GM19239 (cell line): ENCODE measurements at regions not wholly inside any gene's neighbourhood (a gene's known extent, or its start where the extent isn't known, plus 50 kb on each side); places are given as distances from the start of the nearest gene placed in this dataset.

Experiments used
- DNase-seq: peaks from one replicate; pipeline ENCODE4 v3.0.0; 2011; ENCODE audit warnings: low spot score; ENCODE audit not compliant: insufficient read length
- FAIRE-seq: peaks from 2 replicates; lab custom pipeline; 2011; peaks lifted over from hg19 to GRCh38; lab: Jason Lieb, UNC

DNA sequence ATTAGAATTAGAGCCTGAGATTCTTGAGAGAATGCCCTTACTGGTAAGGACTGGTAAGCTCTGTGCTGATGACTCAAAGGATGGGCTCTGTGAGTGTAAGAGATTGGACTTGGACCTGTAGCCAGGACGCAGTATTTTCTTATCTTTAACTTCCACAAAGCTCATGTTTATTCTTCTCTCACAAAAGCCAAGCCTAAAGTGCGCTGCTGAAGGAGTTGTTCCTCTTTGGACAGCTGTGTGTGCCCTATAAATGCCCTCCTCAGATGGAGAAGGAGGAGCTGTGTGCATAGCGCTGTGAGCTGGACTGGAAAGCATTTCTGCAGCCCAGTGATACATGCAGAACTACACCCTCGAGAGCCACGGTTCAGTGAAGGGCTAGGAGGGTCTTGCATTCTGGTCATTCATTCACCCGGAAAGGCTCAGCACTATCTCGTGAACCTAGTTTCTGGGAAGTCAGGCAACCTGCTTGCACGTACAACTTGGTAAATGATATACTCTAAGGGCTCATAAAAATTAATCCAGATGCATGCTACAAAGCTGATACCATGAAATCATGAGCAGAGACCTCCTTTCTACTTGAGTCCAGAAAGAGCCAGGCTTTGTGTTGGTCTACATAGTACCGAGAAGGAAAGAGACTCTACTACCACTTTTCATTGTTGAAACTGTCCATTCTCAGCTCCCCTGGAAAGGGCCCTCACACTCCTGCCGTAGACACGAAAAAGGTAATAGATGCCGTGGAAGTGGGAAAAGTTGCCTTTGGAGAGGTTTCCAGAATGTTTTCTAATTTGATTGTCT is 103.0 kb upstream of the TBL1XR1 start:
- DNase-seq, result peak; percentile 24
- peak; percentile 92 for FAIRE-seq

DNA sequence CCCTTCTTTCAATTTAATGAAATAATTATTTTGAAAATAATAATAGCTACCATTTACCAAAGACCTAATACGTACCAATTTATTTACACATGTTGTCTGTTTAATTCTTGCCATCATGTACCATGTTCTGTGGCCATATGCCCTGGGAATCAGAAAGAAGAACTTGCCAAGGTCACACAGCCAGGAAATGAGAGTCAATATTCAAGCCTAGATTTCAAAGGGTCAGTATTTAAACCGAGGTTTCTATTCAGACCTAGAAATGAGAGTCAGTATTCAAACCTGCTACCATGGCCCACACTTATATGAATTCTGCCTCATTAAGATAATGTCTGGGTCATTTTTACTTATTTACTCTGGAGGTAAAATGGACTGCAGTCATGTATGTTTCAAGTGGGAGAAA is 103.6 kb upstream of the TBL1XR1 start:
- DNase-seq, result no peak
- FAIRE-seq, result peak; percentile 74

DNA sequence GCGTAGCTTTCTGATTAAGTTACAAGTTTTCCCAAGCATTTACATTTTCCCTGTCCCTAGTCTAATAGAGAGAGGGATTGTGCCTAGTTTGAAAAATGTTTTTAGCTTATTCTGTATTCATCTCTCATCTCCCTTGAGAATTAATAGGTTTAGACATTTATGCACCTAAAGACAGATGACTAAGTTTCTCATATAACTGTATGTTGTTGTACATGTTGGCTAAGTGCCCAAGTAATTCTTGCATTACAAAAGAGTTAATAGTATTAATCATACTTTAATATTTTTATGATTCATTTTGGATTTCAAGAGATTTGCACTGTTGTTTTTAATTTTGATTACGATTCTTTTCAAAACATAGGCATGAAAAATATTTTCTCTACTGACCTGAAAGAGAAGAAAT is 109.0 kb upstream of the TBL1XR1 start:
- no peak for FAIRE-seq
- DNase-seq, result no peak

DNA sequence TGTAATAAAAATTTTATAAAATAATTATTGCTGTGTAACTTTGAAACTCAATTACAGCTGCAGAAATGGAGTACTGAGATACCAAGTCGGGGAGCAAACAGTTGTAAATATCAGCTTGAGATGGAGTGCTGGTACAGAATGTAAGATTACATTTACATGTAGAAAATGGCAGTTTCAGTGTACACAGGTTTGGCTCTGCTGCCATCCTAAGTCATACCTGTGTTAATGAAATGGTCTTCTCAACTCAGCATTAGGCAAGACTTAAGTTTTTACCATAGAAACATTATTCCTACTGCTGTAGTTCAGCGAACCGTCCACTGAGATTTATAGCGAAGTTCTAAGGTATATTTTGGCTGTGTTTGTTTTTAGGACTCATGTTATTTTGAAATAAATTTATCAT is 110.1 kb upstream of the TBL1XR1 start:
- no peak for DNase-seq
- peak; percentile 47 for FAIRE-seq

DNA sequence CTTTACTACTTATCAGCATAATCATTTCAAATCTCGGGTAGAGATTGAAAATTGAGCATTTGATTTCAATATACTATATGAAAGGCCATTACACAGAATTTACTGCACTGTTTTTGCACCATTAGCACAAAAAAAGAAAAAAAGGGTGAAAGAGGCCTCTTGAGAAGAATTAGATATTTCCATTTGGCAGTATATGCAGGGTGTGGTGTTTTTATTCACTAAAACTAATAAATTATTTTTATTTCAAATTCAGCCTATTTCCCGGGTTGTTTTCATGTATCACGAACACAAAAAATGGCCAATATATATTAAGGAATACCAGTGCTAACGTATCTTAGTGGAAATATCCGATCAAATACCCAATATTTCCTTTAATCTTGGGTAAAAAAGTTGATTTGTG is 110.5 kb upstream of the TBL1XR1 start:
- FAIRE-seq (no peak), DNase-seq (no peak)

DNA sequence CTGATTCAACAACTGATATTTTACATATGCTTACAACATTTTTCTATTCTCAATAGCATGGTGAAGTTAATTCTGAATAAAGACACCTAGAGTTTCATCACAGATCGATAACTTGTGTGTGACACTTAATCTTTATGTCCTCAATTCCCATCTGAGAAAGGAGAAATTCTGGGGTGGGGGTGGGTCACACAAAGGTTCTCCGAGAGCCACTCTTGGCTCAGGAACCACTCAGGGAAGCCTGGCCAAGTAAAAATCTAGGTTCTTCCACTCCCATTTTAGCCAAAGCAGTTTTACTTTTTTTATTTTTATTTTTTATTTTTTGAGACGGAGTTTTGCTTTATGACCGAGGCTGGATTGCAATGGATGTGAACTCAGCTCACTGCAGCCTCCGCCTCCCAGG is 111.0 kb upstream of the TBL1XR1 start:
- FAIRE-seq (no peak), DNase-seq (no peak)

DNA sequence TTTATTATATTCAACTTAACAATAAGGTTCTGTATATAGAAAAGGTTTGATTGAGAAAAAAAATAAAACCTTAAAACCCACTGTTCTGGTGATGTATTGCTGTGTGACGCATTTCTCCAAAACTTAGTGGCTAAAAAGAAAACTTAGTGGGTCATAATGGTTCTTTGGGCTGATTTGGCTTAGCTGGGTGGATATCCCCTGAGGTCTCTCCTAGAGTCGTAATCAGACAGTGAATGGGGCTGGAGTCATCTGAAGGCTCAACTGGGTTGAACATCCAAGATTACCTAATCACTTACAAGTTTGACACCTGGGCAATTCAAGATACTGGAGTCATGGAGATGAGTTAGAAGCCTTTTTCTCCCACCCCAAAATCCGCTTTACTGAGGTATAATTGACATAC is 111.6 kb upstream of the TBL1XR1 start:
- DNase-seq (no peak), FAIRE-seq (no peak)

DNA sequence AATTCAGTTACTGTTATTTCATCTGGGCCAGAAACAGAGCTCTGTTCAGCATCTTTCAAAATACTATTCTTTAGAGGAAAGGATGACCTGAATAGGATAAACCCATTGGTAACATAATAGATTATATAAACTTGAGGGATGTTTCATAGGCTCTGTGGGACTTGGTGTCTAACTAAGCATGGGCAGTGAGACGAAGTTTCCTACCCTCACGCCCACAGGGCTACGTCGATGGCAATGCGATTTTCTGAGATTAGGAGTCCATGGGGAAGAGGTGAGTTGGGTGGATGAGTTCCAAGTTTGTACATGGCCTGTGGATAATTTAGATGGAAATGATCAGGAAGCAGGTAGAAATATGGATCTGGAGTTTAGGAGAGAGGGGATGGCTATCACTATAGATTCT is 115.2 kb upstream of the TBL1XR1 start:
- FAIRE-seq, result no peak

DNA sequence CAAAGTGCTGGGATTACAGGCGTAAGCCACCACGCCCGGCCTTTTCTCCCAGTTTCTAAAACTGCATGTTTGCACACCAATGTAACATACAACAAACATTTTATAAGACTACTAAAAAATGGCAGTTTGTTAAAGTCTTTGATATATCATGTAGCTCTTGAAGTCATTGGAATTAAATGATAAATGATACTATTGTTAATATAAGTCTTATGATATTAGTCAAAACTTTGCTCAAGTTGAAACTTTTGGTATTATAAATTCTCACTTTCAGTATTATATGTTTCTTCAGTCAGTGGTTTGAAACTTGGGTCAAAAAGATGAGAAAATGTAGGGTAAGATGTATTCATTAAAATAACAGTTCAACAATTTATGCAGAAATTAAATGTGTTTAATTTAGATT is 117.6 kb upstream of the TBL1XR1 start:
- FAIRE-seq, result no peak

More for the DNA sequence above, 115.2 kb upstream of the TBL1XR1 start:
- no peak for DNase-seq

DNA sequence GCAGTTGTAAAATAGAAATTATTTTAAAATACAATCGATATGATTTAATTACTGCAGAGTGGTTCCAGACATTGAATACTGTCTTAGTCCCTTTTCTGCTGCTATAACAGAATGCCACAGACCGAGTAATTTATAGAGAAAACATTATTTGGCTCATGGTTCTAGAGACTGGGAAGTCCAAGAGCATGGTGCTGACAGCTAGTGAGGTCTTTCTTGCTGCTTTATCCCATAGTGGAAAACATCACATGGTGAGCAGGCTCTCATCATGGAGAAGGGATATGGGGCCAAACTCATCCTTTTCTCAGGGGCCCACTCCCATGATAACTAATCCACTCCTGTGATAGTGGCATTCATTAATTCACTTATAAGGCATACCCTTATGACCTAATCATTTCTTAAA is 120.0 kb upstream of the TBL1XR1 start:
- DNase-seq, result no peak
- peak; percentile 64 for FAIRE-seq

More for the DNA sequence above, 117.6 kb upstream of the TBL1XR1 start:
- no peak for DNase-seq

DNA sequence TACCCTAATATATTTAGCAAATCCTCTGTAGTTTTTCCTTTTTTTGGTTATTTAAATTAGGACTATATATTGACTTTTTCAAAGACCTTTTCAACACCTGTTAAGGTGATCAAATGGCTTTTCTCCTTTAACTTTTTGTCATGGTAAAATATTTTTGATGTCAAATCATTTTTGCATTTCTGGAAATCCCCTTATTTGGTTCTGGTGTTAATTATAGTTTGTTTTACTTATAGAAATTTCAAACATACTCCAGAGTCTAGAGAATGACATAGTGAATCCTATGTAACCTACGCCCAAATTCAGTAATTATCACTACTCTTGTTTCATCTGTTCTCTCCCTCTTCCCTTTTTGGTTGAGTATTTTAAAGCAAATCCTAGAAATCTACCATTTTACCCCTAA is 121.3 kb upstream of the TBL1XR1 start:
- FAIRE-seq (no peak), DNase-seq (no peak)

DNA sequence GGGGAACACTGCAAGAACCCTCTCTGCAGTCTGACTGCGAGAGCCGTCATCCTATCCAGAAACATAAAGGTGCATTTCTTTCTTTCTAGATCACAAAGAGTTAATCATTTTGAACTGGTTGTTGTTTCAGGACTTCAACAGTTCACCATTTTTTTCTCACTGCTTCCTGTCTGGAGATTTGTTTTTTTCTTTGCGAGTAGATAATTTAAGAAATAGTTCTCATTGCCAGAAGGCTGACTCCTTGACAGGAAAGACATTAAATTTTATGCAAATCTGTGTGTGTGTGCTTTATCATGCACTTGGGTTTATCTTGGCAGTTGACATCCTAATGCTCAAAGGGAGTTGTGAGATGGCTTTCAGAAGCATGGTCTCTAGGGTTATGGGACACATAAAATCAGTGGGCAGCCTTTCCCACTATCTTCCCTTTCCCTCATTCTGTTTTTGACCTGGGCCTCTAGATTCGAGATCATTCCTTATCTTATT is 123.5 kb upstream of the TBL1XR1 start:
- DNase-seq (no peak), FAIRE-seq (no peak)

DNA sequence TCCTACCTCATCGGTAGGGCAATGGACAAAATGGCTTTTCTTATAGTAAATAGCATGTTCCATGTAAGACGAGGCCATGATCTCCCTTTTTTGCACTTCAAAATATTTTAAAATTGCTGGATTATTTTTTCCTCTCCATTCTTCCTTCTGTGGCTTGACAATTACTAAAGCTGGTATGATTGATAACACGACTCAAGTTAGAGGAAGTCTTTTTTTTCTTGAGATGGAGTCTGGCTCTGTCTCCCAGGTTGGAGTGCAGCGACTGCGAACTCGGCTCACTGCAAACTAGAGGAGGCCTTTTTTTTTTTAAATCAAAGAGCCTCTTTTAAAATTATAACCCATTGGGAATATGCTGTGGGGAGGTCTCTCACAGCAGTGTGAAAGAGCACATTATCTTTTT is 124.5 kb upstream of the TBL1XR1 start:
- DNase-seq (no peak), FAIRE-seq (no peak)

DNA sequence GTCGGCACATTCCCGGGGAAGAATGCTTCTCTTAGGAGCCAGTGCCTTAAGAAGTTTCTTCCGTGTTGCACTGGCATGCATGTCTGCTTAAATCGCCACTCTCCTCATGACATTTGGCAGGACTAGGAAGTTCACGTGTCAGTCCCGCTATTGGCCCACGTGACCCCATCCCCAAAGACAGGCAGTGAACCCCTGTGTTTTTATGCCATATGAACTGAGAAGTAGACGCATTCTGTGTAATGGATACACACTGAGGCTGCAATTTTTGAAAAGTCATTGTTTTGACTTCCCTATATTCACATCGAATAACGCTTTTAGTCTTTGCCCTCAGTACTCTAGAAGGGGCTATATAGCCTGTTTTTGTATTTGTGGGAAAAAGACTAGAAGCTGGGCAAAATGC is 125.6 kb upstream of the TBL1XR1 start:
- FAIRE-seq (no peak), DNase-seq (no peak)

DNA sequence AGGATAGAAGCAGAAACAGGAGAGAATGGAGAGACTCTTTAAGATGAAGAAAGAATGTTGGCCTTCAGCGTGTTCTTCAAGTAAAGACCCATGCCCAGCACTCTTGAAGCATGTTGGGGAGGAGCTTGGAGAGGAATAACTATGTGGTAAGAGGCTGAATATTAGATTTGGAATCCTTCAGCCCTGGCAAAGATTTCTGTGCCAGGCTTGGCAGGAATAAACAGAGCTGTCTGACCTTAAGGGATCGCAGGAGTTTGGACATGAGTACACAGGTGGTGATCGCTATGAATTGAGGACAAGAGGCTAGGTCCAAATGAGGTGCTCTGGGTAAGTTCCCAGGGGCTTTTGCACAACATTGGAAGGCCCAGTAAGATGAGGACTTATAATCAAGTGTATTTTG is 132.6 kb upstream of the TBL1XR1 start:
- DNase-seq, result no peak
- FAIRE-seq, result no peak

DNA sequence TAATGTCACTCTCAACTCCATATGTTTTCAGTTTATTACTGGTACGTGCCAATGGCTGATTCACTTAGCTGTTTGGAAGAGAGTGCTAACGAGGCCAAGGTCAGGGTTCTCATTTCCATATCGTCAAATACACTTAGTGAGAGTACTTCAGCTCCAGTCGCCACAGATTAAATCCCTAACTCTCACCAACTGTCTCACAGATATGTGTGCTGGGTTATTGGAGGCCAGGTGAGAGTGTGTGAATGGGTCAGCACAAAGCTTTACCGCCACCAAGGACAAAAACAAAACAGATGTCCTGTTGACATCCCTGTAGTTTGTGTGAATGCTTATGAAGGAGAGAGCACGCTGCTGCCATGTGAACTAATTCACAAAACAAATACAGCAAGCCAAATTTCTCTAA is 133.5 kb upstream of the TBL1XR1 start:
- FAIRE-seq (no peak), DNase-seq (no peak)

DNA sequence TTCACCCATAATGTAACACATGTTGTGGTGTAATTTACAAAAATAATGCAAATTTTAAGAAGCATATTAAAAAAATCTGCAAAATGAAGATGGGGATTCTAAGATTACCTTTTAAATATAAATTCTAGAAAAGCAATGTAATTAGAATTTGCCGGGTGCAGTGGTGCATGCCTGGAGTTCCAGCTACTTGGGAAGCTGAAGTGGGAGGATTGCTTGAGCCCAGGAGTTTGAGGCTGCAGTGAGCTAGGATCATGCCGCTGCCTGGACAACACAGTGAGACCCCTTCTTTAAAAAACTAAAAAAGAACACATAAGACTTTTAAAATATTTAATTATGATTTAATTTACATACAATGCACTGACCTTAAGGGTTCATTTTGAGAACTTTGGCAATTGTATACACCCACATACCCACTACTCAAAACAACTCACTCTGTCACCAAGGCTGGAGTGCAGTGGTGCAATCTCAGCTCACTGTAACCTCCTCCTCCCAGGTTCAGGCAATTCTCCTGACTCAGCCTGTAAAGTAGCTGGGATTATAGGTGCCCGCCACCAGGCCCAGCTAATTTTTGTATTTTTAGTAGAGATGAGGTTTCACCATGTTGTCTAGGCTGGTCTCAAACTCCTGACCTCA is 134.0 kb upstream of the TBL1XR1 start:
- DNase-seq, result no peak
- FAIRE-seq, result no peak

DNA sequence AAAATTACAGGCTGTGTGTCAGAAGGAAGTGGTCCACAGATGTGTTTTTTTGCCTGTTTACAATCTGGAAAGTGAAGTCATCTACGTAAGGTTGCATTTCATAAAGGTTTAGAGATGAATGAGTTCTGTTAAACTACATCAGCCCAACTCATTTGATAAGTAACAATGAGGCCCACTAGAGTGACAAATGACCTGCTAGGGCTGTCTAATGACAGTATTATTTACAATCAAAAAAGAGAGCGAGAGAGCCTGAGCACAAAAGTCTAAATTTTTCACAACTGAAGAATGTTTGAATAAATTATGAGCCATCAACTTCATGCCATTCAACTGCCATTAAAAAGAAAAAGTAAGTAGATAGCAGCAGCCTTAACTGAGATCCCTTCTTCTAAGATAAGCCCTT is 135.7 kb upstream of the TBL1XR1 start:
- no peak for DNase-seq
- no peak for FAIRE-seq

DNA sequence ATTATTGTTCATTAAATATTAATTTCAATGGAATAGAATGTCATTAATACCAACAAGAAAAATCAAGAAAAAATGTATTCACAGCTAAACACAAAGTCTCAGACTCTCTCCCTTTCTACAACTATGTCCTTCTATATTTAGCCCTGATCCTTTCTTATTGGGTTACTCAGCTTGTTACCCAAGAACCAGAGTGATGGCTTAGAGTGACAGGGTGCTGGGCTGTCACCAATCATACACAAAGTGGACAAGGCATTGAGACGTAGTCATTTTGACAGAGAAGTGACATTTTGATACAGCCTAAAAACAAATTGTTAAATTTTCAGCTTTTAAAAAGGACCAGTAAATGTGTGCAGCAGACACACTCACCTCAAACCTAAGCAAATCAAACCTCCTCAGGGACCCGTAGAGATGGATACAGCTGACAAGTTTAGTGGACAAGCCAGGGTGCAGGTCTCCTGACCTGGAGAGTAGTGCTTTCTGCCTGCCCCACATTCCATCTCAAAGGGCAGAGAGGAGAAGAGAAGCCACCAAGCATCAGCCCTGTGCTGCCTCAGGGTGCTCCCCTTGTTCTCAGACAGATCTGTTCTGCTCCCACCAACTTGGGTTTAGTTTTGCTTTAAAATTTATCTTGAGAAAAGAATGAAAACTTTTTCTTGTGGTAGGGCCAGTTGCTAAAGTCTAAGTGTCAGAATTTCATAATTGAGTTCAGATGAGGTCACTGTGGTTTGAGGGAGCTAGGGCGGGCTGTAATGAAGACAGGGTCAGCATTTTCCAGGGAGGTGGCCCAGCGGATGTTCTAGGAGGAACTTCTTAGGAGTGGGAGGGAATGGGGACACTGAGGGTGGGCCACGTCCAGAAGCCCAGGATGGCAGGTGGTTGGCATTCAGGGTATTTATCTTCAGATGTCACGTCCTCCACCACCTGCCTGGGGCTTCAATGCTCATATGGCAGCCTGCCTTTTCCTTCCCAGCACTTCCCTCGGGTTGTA is 136.5 kb upstream of the TBL1XR1 start:
- FAIRE-seq, result no peak
- DNase-seq, result no peak

DNA sequence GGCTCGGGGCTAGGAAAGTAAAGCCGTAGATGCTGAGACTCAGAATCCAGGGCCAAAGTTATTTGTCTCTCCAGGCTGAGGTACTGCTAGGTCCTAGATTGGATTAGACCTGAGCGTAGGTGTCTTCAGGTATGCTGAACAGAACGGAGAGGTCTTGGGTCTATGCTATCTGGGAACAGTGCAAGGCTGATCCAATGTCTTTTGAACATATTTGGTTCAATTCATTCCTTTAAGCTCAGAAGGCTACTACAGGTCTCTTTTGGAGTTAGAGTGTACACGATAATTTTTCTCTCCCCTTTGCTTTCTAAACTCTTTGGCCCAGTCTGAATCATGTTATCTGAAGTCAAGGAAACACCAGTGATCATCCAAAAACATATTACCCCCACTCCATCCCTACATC is 137.5 kb upstream of the TBL1XR1 start:
- FAIRE-seq, result no peak
- no peak for DNase-seq

DNA sequence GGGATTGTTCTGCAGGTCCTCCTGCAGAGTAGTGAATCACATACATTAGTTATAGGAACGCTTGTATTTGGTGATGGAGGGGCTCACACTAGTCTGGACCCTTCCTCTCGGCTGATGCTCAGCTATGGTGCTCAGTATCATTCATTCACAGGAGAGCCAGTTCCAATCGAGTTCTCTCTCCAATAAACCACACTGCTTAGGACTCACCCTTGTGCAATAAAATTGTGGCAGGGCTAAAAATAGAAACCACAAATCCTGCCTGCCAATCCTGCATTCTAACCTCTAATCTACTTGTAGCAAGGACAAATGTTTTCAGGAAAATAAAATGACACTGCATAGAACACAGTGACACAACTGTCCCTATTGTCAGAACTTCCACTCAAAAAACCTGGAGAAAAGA is 138.4 kb upstream of the TBL1XR1 start:
- DNase-seq (no peak), FAIRE-seq (peak; percentile 28)
